ENCODE measurements at regions not wholly inside any gene's neighbourhood (a gene's known extent, or its start where the extent isn't known, plus 50 kb on each side); places are given as distances from the start of the nearest gene placed in this dataset.

DNA sequence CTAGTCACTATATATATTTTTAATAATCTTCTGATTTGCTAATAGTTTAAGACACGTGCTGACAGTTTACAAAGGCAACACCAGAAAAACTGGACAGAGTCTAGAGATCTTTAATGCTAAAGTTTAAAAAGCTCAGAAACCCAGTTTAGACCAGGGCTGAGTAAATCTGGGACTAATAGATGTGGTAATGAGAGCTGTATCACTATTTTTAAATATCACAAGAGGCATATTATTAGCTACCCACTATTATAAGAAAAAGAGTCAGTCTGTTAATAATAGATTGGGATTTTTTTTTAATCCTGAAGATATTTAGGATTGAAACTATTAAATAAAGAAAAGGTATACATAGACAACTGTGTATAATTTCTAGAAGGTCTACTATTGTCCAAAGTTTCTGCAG lies 299.9 kb downstream of the ZEB2 start:
- TF ChIP-seq, protein P1, sequence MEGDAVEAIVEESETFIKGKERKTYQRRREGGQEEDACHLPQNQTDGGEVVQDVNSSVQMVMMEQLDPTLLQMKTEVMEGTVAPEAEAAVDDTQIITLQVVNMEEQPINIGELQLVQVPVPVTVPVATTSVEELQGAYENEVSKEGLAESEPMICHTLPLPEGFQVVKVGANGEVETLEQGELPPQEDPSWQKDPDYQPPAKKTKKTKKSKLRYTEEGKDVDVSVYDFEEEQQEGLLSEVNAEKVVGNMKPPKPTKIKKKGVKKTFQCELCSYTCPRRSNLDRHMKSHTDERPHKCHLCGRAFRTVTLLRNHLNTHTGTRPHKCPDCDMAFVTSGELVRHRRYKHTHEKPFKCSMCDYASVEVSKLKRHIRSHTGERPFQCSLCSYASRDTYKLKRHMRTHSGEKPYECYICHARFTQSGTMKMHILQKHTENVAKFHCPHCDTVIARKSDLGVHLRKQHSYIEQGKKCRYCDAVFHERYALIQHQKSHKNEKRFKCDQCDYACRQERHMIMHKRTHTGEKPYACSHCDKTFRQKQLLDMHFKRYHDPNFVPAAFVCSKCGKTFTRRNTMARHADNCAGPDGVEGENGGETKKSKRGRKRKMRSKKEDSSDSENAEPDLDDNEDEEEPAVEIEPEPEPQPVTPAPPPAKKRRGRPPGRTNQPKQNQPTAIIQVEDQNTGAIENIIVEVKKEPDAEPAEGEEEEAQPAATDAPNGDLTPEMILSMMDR (IDR thresholded peaks at IDR 0.05), result no peak
- TF ChIP-seq POLR2AphosphoS5 (IDR thresholded peaks at IDR 0.05), result no peak
- TF ChIP-seq POLR2A (IDR thresholded peaks at IDR 0.05), result no peak
